Neural progenitor cell (in vitro differentiated cells): ENCODE measurements at regions not wholly inside any gene's neighbourhood (a gene's known extent, or its start where the extent isn't known, plus 50 kb on each side); places are given as distances from the start of the nearest gene placed in this dataset.

ENCODE experiments used
- DNase-seq: peaks from one replicate; pipeline ENCODE4 v3.0.0-alpha.2; 2016; ENCODE audit warnings: low spot score
- H2AFZ ChIP-seq: fragments of 200-600 bp; sonication (generic); replicated peaks from 2 replicates; pipeline ENCODE4 v1.6.1; 2016; ENCODE audit warnings: antibody characterized with exemption
- H3F3A ChIP-seq: fragments of 200-600 bp; sonication (generic); 2 replicates; pipeline ENCODE4 v1.6.1; 2016; ENCODE audit warnings: antibody characterized with exemption, low read depth
- H3K27ac ChIP-seq: fragments of 200-600 bp; sonication (generic); 2 replicates; pipeline ENCODE4 v1.5.1; 2016; ENCODE audit warnings: mild to moderate bottlenecking
- H3K27me3 ChIP-seq: fragments of 200-600 bp; sonication (generic); 2 replicates; pipeline ENCODE4 v1.6.1; 2016; ENCODE audit warnings: mild to moderate bottlenecking, moderate library complexity
- H3K36me3 ChIP-seq: fragments of 200-600 bp; sonication (generic); 2 replicates; pipeline ENCODE4 v1.5.1; 2016
- H3K4me1 ChIP-seq: fragments of 200-600 bp; sonication (generic); 2 replicates; pipeline ENCODE4 v1.6.1; 2016; ENCODE audit warnings: mixed run types
- H3K4me2 ChIP-seq: fragments of 200-600 bp; sonication (generic); 2 replicates; pipeline ENCODE4 v1.6.1; 2016
- H3K4me3 ChIP-seq: fragments of 200-600 bp; sonication (generic); 2 replicates; pipeline ENCODE4 v1.5.1; 2016
- H3K79me2 ChIP-seq: fragments of 200-600 bp; sonication (generic); 2 replicates; pipeline ENCODE4 v1.6.1; 2016; ENCODE audit warnings: low read depth
- H3K9ac ChIP-seq: fragments of 200-600 bp; sonication (generic); 2 replicates; pipeline ENCODE4 v1.6.1; 2016
- H3K9me3 ChIP-seq: fragments of 200-600 bp; sonication (generic); 2 replicates; pipeline ENCODE4 v1.5.1; 2016; ENCODE audit warnings: low read depth
- H4K20me1 ChIP-seq: fragments of 200-600 bp; sonication (generic); 2 replicates; pipeline ENCODE4 v1.6.1; 2016; ENCODE audit warnings: low read depth
- H3K27ac Mint-ChIP-seq: 3 replicates; pipeline ENCODE4 v1.8.0; 2021; ENCODE audit warnings: mixed read lengths
- H3K27me3 Mint-ChIP-seq: 2 replicates; pipeline ENCODE4 v1.8.0; 2022; ENCODE audit warnings: low read depth, mild to moderate bottlenecking, inconsistent platforms, moderate library complexity, mixed read lengths; ENCODE audit not compliant: insufficient read depth
- H3K36me3 Mint-ChIP-seq: 3 replicates; pipeline ENCODE4 v1.8.0; 2021; ENCODE audit warnings: mixed read lengths
- H3K4me1 Mint-ChIP-seq: 3 replicates; pipeline ENCODE4 v1.8.0; 2021; ENCODE audit warnings: mixed read lengths
- H3K4me3 Mint-ChIP-seq: 3 replicates; pipeline ENCODE4 v1.8.0; 2021; ENCODE audit warnings: mild to moderate bottlenecking, moderate library complexity, mixed read lengths
- H3K9me3 Mint-ChIP-seq: 3 replicates; pipeline ENCODE4 v1.8.0; 2020; ENCODE audit warnings: mixed read lengths
- CTCF ChIP-seq: fragments of 200-600 bp; sonication (generic); IDR thresholded peaks from 2 replicates; pipeline ENCODE4 v1.5.1; 2017; ENCODE audit warnings: antibody characterized with exemption, mild to moderate bottlenecking
- EZH2 ChIP-seq: fragments of 200-600 bp; sonication (generic); IDR thresholded peaks from 2 replicates; pipeline ENCODE4 v1.6.1; 2017; ENCODE audit warnings: antibody characterized with exemption, mild to moderate bottlenecking, moderate library complexity
- EZH2phosphoT487 ChIP-seq: fragments of 200-600 bp; sonication (generic); IDR thresholded peaks from 2 replicates; pipeline ENCODE4 v1.6.1; 2017; ENCODE audit warnings: antibody characterized with exemption

GRCh38 chr11:28858076-28858475 lies 749.9 kb downstream of the METTL15 start:
- peaks cover 3% of the 10 kb centered on the region for H3K9me3 Mint-ChIP-seq
- H3K4me3 Mint-ChIP-seq: no peak overlapping the region
- Histone ChIP-seq H3K36me3 (no peaks in the 10 kb centered on the region), H4K20me1 (no peaks in the 10 kb centered on the region), H3K4me1 (peaks cover 7% of the 10 kb centered on the region), H3K27me3 (no peaks in the 10 kb centered on the region), H2AFZ (no peak overlapping the region), H3K27ac (no peak overlapping the region), H3K9me3 (no peaks in the 10 kb centered on the region), H3K9ac (no peak overlapping the region), H3K4me3 (no peak overlapping the region), H3F3A (no peaks in the 10 kb centered on the region), H3K4me2 (no peak overlapping the region), H3K79me2 (no peaks in the 10 kb centered on the region)
- TF ChIP-seq EZH2phosphoT487: no peak
- TF ChIP-seq EZH2: no peak
- TF ChIP-seq CTCF: no peak
- peaks cover 3% of the 10 kb centered on the region for H3K4me1 Mint-ChIP-seq
- no peak overlapping the region for H3K27ac Mint-ChIP-seq
- H3K36me3 Mint-ChIP-seq: no peaks in the 10 kb centered on the region
- H3K27me3 Mint-ChIP-seq: no peaks in the 10 kb centered on the region
- DNase-seq: no peak

- H3F3A ChIP-seq: no peaks in the 10 kb centered on the region
- no peak overlapping the region for H3K4me3 ChIP-seq
- H3K36me3 ChIP-seq: no peaks in the 10 kb centered on the region
- no peak overlapping the region for H2AFZ ChIP-seq
- no peak overlapping the region for H3K27ac ChIP-seq
- H3K79me2 ChIP-seq: no peaks in the 10 kb centered on the region
- H3K27me3 Mint-ChIP-seq: no peaks in the 10 kb centered on the region
- H3K4me1 Mint-ChIP-seq: no peaks in the 10 kb centered on the region
- no peak overlapping the region for H3K27ac Mint-ChIP-seq
- no peaks in the 10 kb centered on the region for H4K20me1 ChIP-seq
- no peak overlapping the region for H3K4me3 Mint-ChIP-seq
- H3K9me3 Mint-ChIP-seq: peaks cover 12% of the 10 kb centered on the region
- no peaks in the 10 kb centered on the region for H3K36me3 Mint-ChIP-seq
- H3K4me1 ChIP-seq: no peaks in the 10 kb centered on the region
- H3K9me3 ChIP-seq: peaks cover 3% of the 10 kb centered on the region
- H3K9ac ChIP-seq: no peak overlapping the region
- DNase-seq: no peak
- no peaks in the 10 kb centered on the region for H3K27me3 ChIP-seq
- H3K4me2 ChIP-seq: no peak overlapping the region
- TF ChIP-seq CTCF (no peak), EZH2 (no peak), EZH2phosphoT487 (no peak)
These were observed 740.9 kb downstream of the METTL15 start for GRCh38 chr11:28849053-28849452.

GRCh38 chr11:28842716-28843115 lies 734.5 kb downstream of the METTL15 start:
- no peak for DNase-seq
- Mint-ChIP-seq H3K4me3 (no peak overlapping the region), H3K4me1 (no peaks in the 10 kb centered on the region), H3K9me3 (no peaks in the 10 kb centered on the region), H3K36me3 (no peaks in the 10 kb centered on the region), H3K27ac (no peak overlapping the region), H3K27me3 (no peaks in the 10 kb centered on the region)
- no peaks in the 10 kb centered on the region for H4K20me1 ChIP-seq
- H3K27ac ChIP-seq: no peak overlapping the region
- no peak overlapping the region for H3K4me3 ChIP-seq
- no peaks in the 10 kb centered on the region for H3K9me3 ChIP-seq
- no peak overlapping the region for H3K4me2 ChIP-seq
- H3K4me1 ChIP-seq: no peaks in the 10 kb centered on the region
- H3K36me3 ChIP-seq: no peaks in the 10 kb centered on the region
- no peaks in the 10 kb centered on the region for H3K27me3 ChIP-seq
- no peak overlapping the region for H2AFZ ChIP-seq
- no peaks in the 10 kb centered on the region for H3K79me2 ChIP-seq
- no peaks in the 10 kb centered on the region for H3F3A ChIP-seq
- TF ChIP-seq EZH2phosphoT487 (no peak), CTCF (no peak), EZH2 (no peak)
- no peak overlapping the region for H3K9ac ChIP-seq

- Histone ChIP-seq H3K9ac (no peak overlapping the region), H3K79me2 (no peaks in the 10 kb centered on the region), H3F3A (no peaks in the 10 kb centered on the region), H4K20me1 (no peaks in the 10 kb centered on the region), H3K4me1 (peaks cover 13% of the 10 kb centered on the region), H3K36me3 (no peaks in the 10 kb centered on the region), H3K9me3 (no peaks in the 10 kb centered on the region), H3K4me3 (no peak overlapping the region), H3K27ac (no peak overlapping the region), H2AFZ (no peak overlapping the region), H3K4me2 (no peak overlapping the region), H3K27me3 (no peaks in the 10 kb centered on the region)
- no peaks in the 10 kb centered on the region for H3K36me3 Mint-ChIP-seq
- H3K4me3 Mint-ChIP-seq: no peak overlapping the region
- no peak overlapping the region for H3K27ac Mint-ChIP-seq
- DNase-seq: no peak
- H3K27me3 Mint-ChIP-seq: no peaks in the 10 kb centered on the region
- TF ChIP-seq EZH2: no peak
- no peak for TF ChIP-seq EZH2phosphoT487
- no peak for TF ChIP-seq CTCF
- H3K4me1 Mint-ChIP-seq: peaks cover 18% of the 10 kb centered on the region
- no peaks in the 10 kb centered on the region for H3K9me3 Mint-ChIP-seq
These were observed 730.6 kb downstream of the METTL15 start for GRCh38 chr11:28838741-28839140.
